ENCODE measurements at regions not wholly inside any gene's neighbourhood (a gene's known extent, or its start where the extent isn't known, plus 50 kb on each side); places are given as distances from the start of the nearest gene placed in this dataset.
"Not testable (repeated sequence)": the region's sequence is repeated elsewhere in the genome, so short reads cannot be mapped to it uniquely, and the experiment has no call there.

DNA sequence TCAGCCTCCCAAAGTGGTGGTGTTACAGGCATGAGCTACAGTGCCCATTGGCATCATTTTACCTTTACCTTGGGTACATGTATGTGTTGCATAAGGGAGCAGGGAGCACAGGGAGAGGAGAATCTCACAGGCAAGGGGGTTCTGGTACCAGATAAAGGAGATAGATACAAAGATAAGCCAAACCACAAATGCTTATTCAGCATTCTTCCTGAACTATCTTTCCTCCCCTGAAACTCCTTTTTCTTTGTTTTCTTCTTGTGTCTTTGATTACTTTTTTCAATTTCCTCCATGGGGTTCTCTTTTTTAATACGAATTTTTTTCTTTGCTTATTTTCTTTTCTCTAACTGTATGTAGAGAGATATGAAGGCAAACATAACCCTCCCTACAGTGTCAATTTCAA lies 193.8 kb downstream of the SPDYE17 start:
- intact Hi-C loops (cut with micrococcal nuclease); H3K27ac Mint-ChIP-seq; POLR2A ChIA-PET (ENCODE audit: partially characterized antibody); H3K4me1 ChIP-seq (ENCODE audit: insufficient read depth, low read length); H3K36me3 Mint-ChIP-seq; H3K4me3 ChIP-seq (ENCODE audit: low read length in 2 of 2); H3K4me3 Mint-ChIP-seq; H3K27me3 ChIP-seq (ENCODE audit: insufficient read depth, low read length); H3K36me3 ChIP-seq (ENCODE audit: insufficient read depth, low read length); DNase-seq; CTCF ChIA-PET (ENCODE audit: partially characterized antibody); H3K27ac ChIP-seq (ENCODE audit: low read depth, low read length); H3K9me3 ChIP-seq (ENCODE audit: control insufficient read depth in 1 of 2, low read length in 2 of 2); H3K27me3 Mint-ChIP-seq; H3K4me1 Mint-ChIP-seq: not testable (repeated sequence)
- peaks cover 0 to 25% (median 10%) of the 10 kb centered on the region in 8 donors for H3K9me3 Mint-ChIP-seq

DNA sequence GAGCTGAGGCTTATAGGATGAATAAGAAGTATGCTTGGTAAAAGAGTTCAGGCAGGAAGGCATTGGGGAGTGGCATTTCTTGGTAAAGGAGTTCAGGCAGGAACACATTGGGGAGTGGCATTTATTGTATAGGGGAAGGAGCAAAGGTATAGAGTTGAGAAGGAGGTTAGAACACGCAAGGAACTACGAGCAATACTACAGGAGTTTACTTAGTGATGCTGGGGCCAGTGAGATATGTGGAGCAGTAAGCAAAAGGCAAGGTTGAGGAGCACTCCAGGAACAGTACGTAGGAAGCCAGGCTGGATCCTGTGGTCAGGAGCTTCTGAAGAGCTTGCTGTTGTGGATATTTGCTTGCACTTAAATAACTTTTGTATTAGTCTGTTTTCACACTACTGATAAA lies 202.2 kb upstream of the POMZP3 start:
- H3K4me3 Mint-ChIP-seq; H3K27ac Mint-ChIP-seq; H3K27me3 ChIP-seq (ENCODE audit: insufficient read depth, low read length); H3K4me3 ChIP-seq (ENCODE audit: low read length in 2 of 2); H3K9me3 Mint-ChIP-seq; DNase-seq; H3K4me1 ChIP-seq (ENCODE audit: insufficient read depth, low read length); H3K9me3 ChIP-seq (ENCODE audit: control insufficient read depth in 1 of 2, low read length in 2 of 2); H3K36me3 Mint-ChIP-seq; POLR2A ChIA-PET (ENCODE audit: partially characterized antibody); H3K27me3 Mint-ChIP-seq; H3K4me1 Mint-ChIP-seq; CTCF ChIA-PET (ENCODE audit: partially characterized antibody); intact Hi-C loops (cut with micrococcal nuclease); H3K36me3 ChIP-seq (ENCODE audit: insufficient read depth, low read length); H3K27ac ChIP-seq (ENCODE audit: low read depth, low read length): not testable (repeated sequence)

DNA sequence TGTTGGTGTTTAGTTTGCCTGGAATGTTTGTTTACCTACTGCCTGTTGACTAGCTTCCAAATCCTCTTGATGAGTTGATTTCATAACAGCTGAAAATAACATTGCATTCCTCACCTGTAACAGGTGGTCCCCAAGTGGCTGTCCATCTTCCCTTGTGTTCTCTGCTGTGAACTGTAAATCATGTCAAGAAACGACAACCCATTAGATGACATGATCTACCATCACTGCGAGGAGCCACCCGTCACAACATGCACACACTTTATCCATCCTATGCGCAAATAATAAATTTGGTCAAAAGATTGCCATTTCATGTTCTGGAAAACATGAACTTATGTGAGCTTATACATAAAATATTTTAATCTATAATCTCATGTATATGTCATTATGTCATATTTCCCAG lies 199.1 kb upstream of the POMZP3 start:
- intact Hi-C loops (cut with micrococcal nuclease); H3K27ac ChIP-seq (ENCODE audit: low read depth, low read length); CTCF ChIA-PET (ENCODE audit: partially characterized antibody); H3K4me1 Mint-ChIP-seq; H3K9me3 ChIP-seq (ENCODE audit: control insufficient read depth in 1 of 2, low read length in 2 of 2); H3K27ac Mint-ChIP-seq; H3K9me3 Mint-ChIP-seq; DNase-seq; H3K27me3 Mint-ChIP-seq; POLR2A ChIA-PET (ENCODE audit: partially characterized antibody); H3K4me3 Mint-ChIP-seq; H3K36me3 ChIP-seq (ENCODE audit: insufficient read depth, low read length); H3K4me1 ChIP-seq (ENCODE audit: insufficient read depth, low read length); H3K27me3 ChIP-seq (ENCODE audit: insufficient read depth, low read length); H3K4me3 ChIP-seq (ENCODE audit: low read length in 2 of 2); H3K36me3 Mint-ChIP-seq: not testable (repeated sequence)

DNA sequence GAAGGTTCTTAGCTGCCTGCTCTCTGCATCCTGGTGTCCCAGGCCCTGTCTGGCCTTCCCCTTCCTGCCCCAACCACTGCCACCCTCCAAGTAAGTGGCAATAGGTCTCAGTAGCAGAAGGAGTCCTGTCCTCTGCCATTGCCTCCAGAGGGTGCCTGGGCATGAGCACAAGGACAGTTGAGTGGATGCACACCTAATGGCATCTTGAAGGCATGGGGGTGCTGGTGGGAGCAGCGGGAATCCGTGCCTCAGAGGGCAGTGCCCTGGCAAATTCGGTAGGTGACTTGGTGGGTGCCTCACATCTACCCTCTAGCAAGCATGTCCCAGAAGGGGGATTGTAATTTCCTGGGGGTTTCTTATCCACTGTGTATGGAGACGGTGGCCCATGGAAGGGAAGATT lies 182.8 kb upstream of the POMZP3 start:
- H3K27ac ChIP-seq (ENCODE audit: low read depth, low read length); CTCF ChIA-PET (ENCODE audit: partially characterized antibody); H3K4me3 Mint-ChIP-seq; H3K9me3 ChIP-seq (ENCODE audit: control insufficient read depth in 1 of 2, low read length in 2 of 2); H3K27me3 Mint-ChIP-seq; H3K4me1 ChIP-seq (ENCODE audit: insufficient read depth, low read length); H3K9me3 Mint-ChIP-seq; H3K4me1 Mint-ChIP-seq; H3K27me3 ChIP-seq (ENCODE audit: insufficient read depth, low read length); H3K27ac Mint-ChIP-seq; H3K36me3 ChIP-seq (ENCODE audit: insufficient read depth, low read length); H3K4me3 ChIP-seq (ENCODE audit: low read length in 2 of 2); H3K36me3 Mint-ChIP-seq; DNase-seq; POLR2A ChIA-PET (ENCODE audit: partially characterized antibody); intact Hi-C loops (cut with micrococcal nuclease): not testable (repeated sequence)

DNA sequence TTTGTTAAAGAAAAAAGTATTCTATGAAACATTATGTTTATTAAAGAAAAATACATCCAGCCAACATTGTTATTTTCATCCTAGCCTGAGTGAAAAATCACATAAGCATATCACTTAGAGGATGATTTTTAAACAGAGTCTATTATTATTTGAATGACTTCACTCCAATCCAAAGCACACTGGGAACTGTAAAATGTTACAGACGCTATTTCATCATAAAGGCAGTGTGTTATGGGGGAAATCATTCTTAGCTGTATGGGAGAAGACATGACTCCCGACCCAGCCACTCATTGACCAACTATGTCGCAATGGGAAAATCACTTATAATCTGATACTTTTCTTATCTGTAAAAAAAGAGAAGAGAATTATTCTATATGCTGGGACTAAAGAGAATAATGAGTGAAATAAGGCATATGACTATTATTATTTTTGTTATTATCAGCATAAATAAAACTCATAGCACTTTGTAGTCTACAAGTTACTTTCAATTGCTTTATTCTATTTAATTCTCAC lies 180.6 kb upstream of the POMZP3 start:
- DNase-seq; H3K4me3 ChIP-seq (ENCODE audit: low read length in 2 of 2); H3K36me3 ChIP-seq (ENCODE audit: insufficient read depth, low read length); H3K36me3 Mint-ChIP-seq; H3K27me3 Mint-ChIP-seq; POLR2A ChIA-PET (ENCODE audit: partially characterized antibody); H3K9me3 Mint-ChIP-seq; CTCF ChIA-PET (ENCODE audit: partially characterized antibody); H3K4me3 Mint-ChIP-seq; intact Hi-C loops (cut with micrococcal nuclease); H3K4me1 Mint-ChIP-seq; H3K27ac Mint-ChIP-seq; H3K9me3 ChIP-seq (ENCODE audit: control insufficient read depth in 1 of 2, low read length in 2 of 2); H3K27ac ChIP-seq (ENCODE audit: low read depth, low read length); H3K27me3 ChIP-seq (ENCODE audit: insufficient read depth, low read length); H3K4me1 ChIP-seq (ENCODE audit: insufficient read depth, low read length): not testable (repeated sequence)

DNA sequence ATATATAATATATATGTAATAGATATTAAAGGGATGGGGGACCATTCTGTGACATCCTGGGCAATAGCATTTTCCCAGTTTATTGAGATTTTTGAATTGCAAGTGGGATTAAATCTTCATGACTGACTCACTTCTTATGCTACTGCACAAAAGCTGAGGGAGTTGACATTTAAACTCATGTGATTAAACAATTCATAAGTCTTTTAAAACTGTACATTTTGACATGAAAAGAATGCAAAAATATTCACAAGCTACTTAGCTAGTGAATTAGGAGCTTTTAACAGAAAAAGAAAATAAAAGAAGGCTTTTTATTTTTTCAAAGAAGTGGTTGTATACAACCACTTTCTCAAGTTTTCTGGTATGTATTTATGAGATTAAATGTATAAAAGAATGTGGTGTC lies 179.4 kb upstream of the POMZP3 start:
- H3K27ac ChIP-seq (ENCODE audit: low read depth, low read length); H3K4me3 ChIP-seq (ENCODE audit: low read length in 2 of 2); H3K9me3 Mint-ChIP-seq; H3K4me3 Mint-ChIP-seq; CTCF ChIA-PET (ENCODE audit: partially characterized antibody); H3K4me1 Mint-ChIP-seq; H3K4me1 ChIP-seq (ENCODE audit: insufficient read depth, low read length); H3K36me3 Mint-ChIP-seq; H3K36me3 ChIP-seq (ENCODE audit: insufficient read depth, low read length); H3K9me3 ChIP-seq (ENCODE audit: control insufficient read depth in 1 of 2, low read length in 2 of 2); H3K27me3 ChIP-seq (ENCODE audit: insufficient read depth, low read length); POLR2A ChIA-PET (ENCODE audit: partially characterized antibody); H3K27me3 Mint-ChIP-seq; H3K27ac Mint-ChIP-seq; intact Hi-C loops (cut with micrococcal nuclease); DNase-seq: not testable (repeated sequence)

DNA sequence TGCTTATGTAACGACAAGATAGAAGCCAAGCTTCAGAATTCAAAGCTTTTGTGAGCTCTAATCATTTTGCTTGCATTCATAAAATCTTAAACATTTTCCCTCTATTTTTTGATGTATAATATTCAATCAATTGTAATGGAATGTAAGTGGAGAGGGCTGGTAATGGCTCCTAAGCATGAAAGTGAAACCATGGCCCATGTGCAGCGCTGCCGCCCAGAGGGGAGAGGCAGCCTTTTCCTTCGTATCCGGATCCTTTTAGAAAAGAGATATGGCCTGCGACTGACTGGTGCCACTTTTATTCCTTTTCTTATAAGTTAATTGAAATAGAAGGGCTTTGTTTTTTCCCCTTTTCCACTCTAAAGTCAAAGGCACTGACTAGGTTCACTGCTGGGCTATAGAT lies 178.9 kb upstream of the POMZP3 start:
- DNase-seq; intact Hi-C loops (cut with micrococcal nuclease); H3K27me3 ChIP-seq (ENCODE audit: insufficient read depth, low read length); POLR2A ChIA-PET (ENCODE audit: partially characterized antibody); H3K27ac ChIP-seq (ENCODE audit: low read depth, low read length); H3K4me3 ChIP-seq (ENCODE audit: low read length in 2 of 2); H3K27ac Mint-ChIP-seq; H3K36me3 Mint-ChIP-seq; H3K27me3 Mint-ChIP-seq; H3K4me3 Mint-ChIP-seq; H3K4me1 ChIP-seq (ENCODE audit: insufficient read depth, low read length); H3K36me3 ChIP-seq (ENCODE audit: insufficient read depth, low read length); H3K9me3 Mint-ChIP-seq; CTCF ChIA-PET (ENCODE audit: partially characterized antibody); H3K4me1 Mint-ChIP-seq; H3K9me3 ChIP-seq (ENCODE audit: control insufficient read depth in 1 of 2, low read length in 2 of 2): not testable (repeated sequence)

DNA sequence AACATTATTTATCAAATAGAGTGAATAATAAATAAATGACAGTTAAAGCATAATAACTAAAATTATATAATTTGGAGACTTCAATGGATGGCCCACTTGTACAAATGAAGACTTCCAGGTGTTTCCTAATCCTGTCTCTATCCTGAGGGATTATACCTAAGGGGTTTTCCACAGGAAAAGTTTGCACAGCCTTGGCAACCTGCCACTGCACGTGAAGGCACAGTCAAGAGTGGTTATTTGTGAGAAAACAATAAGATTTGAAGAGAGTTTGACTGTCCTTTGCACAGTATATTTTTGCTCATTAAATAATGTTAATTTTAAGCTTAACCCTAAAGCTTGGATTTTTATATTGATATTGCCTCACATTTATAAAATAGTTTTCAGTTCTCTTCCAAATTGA lies 178.2 kb upstream of the POMZP3 start:
- DNase-seq; H3K4me1 Mint-ChIP-seq; intact Hi-C loops (cut with micrococcal nuclease); CTCF ChIA-PET (ENCODE audit: partially characterized antibody); H3K36me3 ChIP-seq (ENCODE audit: insufficient read depth, low read length); POLR2A ChIA-PET (ENCODE audit: partially characterized antibody); H3K9me3 ChIP-seq (ENCODE audit: control insufficient read depth in 1 of 2, low read length in 2 of 2); H3K4me1 ChIP-seq (ENCODE audit: insufficient read depth, low read length); H3K36me3 Mint-ChIP-seq; H3K27me3 ChIP-seq (ENCODE audit: insufficient read depth, low read length); H3K4me3 Mint-ChIP-seq; H3K27ac Mint-ChIP-seq; H3K27ac ChIP-seq (ENCODE audit: low read depth, low read length); H3K9me3 Mint-ChIP-seq; H3K27me3 Mint-ChIP-seq; H3K4me3 ChIP-seq (ENCODE audit: low read length in 2 of 2): not testable (repeated sequence)
